Stimulated activated CD4-positive, alpha-beta T cell treated with anti-CD3 and anti-CD28 coated beads, Interleukin-2, amount 100 ng/mL, for 4 hours (primary cell): ENCODE measurements at regions not wholly inside any gene's neighbourhood (a gene's known extent, or its start where the extent isn't known, plus 50 kb on each side); places are given as distances from the start of the nearest gene placed in this dataset.
"Not testable (repeated sequence)": the region's sequence is repeated elsewhere in the genome, so short reads cannot be mapped to it uniquely, and the experiment has no call there.

Source experiments
- DNase-seq: peaks from one replicate; pipeline ENCODE4 v3.0.0-alpha.2; 2020; ENCODE audit warnings: low read depth

- no peak for DNase-seq
Measured at GRCh38 chr3:103499132-103499900, 1064.5 kb downstream of the ZPLD1 start.

DNA sequence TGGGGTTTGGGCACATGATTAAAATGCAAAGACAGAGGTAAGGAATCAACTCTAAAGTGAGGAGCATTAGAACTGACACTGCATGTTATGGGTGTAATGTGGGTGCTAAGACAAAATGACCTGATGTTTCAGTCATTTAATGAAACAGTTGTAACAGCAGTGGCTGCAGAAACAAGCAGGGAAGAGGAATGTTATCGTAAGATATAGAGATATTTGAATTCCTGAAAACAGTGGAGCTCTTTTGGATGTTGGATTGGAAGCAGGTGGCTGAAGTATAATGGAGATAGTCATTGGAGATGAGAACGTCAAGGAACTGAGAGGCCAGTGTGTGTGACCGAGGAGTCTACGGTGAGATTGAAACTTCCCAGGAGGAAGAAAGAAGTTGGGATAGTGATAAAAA lies 1065.2 kb downstream of the ZPLD1 start:
- DNase-seq: no peak

DNA sequence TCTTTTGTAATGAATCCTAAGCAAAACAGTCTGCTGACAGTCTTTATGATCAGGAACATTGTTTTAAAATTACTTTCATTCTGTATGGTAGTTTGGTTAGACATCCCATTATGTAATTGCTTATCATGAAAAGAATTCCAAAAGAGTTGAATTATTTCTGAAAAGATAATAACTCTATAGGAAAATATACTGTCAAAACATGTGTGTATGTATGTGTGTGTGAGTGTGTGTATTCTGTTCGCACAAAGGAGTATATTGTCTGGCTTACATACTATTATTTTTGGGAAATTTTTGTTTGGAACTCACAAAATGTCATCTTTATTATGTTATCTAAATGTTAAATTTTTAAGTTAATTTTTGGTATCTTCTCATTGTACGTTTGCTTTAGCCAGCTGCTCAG lies 1075.9 kb downstream of the ZPLD1 start:
- no peak for DNase-seq

- DNase-seq: no peak
Measured at GRCh38 chr3:103511891-103512290, 1077.1 kb downstream of the ZPLD1 start.

GRCh38 chr3:103512595-103512994 lies 1077.8 kb downstream of the ZPLD1 start:
- no peak for DNase-seq

GRCh38 chr3:103513003-103513402 lies 1078.2 kb downstream of the ZPLD1 start:
- DNase-seq: no peak

- no peak for DNase-seq
Measured at GRCh38 chr3:103515116-103515515, 1080.3 kb downstream of the ZPLD1 start.

- DNase-seq: no peak
Measured at GRCh38 chr3:103516950-103517349, 1082.1 kb downstream of the ZPLD1 start.

DNA sequence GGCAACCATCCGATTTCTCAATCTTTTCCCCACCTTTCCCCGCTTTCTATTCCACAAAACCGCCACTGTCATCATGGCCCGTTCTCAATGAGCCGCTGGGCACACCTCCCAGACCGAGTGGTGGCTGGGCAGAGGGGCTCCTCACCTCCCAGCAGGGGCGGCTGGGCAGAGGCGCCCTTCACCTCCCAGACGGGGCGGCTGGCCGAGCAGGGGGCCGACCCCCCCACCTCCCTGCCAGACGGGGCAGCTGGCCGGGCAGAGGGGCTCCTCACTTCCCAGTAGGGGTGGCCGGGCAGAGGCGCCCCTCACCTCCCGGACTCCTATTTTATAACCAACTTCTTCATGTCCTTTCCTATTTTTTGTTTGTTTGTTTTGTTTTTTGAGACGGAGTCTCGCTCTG lies 1096.5 kb downstream of the ZPLD1 start:
- DNase-seq: not testable (repeated sequence)

GRCh38 chr3:103532986-103533385 lies 1098.2 kb downstream of the ZPLD1 start:
- no peak for DNase-seq

- no peak for DNase-seq
Measured at GRCh38 chr3:103554451-103554850, 1119.6 kb downstream of the ZPLD1 start.

GRCh38 chr3:103564116-103564515 lies 1129.3 kb downstream of the ZPLD1 start:
- DNase-seq: not testable (repeated sequence)

GRCh38 chr3:103585809-103586208 lies 1151.0 kb downstream of the ZPLD1 start:
- DNase-seq: no peak

DNA sequence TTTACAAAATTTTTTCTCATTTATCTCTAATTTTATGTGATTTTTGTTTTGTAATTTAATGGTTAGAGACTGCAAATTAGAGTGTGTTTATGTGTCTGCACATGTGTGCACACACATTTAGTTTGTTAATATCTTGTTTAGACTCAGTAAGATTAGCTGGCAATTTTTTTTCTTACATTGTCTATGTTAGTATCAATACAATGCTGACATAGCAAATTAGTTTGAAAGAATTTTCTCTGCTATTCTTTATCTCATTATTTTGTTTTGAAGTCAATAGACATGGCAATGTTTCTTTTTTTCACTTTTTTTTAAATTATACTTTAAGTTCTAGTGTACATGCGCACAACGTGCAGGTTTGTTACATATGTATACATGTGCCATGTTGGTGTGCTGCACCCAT lies 1155.0 kb downstream of the ZPLD1 start:
- no peak for DNase-seq

DNA sequence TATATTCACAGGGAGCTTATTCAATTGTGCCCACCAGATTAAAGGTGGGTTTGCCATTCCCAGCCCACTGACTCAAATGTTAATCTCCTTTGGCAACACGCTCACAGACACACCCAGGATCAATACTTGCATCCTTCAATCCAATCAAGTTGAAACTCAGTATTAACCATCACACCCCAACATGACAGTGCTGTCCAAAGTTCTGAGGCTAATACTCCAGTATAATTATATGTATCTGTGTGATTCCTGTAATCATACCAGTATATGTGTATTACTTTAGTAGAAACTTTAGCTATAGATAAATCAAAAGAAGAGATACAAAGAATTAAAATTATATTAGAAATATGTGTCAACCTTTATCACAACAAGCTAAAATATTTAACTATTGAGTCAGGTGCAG lies 1166.0 kb downstream of the ZPLD1 start:
- no peak for DNase-seq

DNA sequence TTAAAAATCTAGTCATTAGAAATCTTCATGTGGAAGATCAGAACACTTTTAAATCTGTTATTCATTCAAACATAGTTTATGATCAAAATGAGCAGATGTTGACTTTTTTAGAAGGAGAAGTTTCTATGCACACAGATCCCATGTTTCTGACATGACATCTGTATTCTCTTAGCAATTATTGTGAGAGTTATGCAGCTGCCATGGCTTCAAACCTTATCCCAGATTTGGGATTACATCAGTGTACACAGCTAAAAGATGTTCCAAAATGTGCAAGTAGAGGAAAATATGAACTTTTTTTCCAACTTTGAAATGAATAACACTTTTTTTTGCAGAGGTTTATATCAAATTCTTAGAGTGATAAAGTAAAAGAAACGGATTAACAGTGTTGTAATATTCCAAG lies 1166.9 kb downstream of the ZPLD1 start:
- DNase-seq: no peak

- DNase-seq: no peak
Measured at GRCh38 chr3:103609472-103609871, 1174.7 kb downstream of the ZPLD1 start.

GRCh38 chr3:103613397-103614156 lies 1178.8 kb downstream of the ZPLD1 start:
- no peak for DNase-seq

GRCh38 chr3:103614719-103615118 lies 1179.9 kb downstream of the ZPLD1 start:
- DNase-seq: no peak

DNA sequence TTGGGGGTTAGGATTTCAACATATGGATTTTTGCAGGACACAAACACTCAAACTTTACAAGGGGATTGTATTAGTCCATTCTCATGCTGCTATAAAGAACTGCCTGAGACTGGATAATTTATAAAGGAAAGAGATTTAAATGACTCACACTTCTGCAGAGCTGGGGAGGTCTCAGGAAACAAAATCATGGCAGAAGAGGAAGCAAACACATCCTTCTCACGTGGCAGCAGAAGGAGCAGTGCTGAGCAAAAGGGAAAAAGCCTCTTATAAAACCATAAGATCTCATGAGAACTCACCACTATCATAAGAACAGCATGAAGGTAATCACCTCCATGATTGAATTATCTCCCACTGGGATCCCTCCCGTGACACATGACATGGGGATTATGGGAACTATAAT lies 1183.1 kb downstream of the ZPLD1 start:
- DNase-seq: no peak

GRCh38 chr3:103624271-103624670 lies 1189.5 kb downstream of the ZPLD1 start:
- DNase-seq: no peak

GRCh38 chr3:103629391-103629790 lies 1194.6 kb downstream of the ZPLD1 start:
- no peak for DNase-seq

DNA sequence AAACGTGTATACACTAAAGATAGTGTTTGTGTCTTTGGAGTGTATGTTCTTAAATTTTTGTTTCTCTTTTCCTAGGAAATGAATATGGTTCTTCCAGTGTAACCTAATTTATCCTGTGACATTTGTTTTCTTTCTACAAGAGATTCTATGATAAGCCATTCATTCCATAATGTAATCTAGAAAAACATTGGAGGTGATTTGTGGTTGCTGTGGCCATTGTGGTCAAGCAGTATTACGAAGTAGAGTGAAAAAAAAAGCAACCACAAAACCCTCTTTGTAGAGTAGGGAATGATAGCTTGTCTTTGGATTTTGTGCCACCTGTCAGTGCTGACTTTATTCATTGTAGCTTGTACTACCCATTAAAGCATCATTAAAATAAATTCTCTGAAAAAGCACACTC lies 1209.6 kb downstream of the ZPLD1 start:
- DNase-seq: no peak

DNA sequence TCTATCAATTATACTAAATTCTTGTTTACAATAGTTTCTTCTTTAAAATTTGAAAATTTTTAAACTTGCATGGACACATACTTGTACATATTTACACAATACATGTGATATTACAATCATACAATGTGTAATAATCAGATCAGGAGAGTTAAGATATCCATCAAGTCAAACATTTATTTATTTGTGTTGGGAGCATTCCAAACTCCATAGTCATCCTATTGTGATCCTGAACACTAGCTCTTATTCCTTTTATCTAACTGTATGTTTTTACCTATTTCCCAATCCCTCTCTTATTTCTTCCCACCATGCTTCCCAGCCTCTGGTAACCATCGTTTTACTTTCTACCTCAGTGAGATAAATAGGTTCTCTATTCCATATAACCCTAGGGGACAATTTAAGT lies 1219.2 kb downstream of the ZPLD1 start:
- DNase-seq: no peak
